RWPE2 (cell line): ENCODE measurements at regions not wholly inside any gene's neighbourhood (a gene's known extent, or its start where the extent isn't known, plus 50 kb on each side); places are given as distances from the start of the nearest gene placed in this dataset.

Experiments used
- ATAC-seq: fragments of 200-7000 bp; cut with Tn5 transposase; 3 replicates; pipeline ENCODE4 v1.9.1; 2021; ENCODE audit warnings: low read depth
- DNase-seq: peaks from one replicate; pipeline ENCODE4 v3.0.0-alpha.2; 2020; ENCODE audit warnings: low spot score
- H3K27ac ChIP-seq: fragments of 450-650 bp; 2 replicates; pipeline ENCODE4 v1.5.1; 2017; ENCODE audit warnings: mild to moderate bottlenecking; ENCODE audit not compliant: poor library complexity, severe bottlenecking
- H3K27me3 ChIP-seq: fragments of 250-450 bp; sonication (Bioruptor Pico); 2 replicates; pipeline ENCODE4 v1.5.1; 2021; ENCODE audit warnings: mild to moderate bottlenecking, moderate library complexity; ENCODE audit not compliant: insufficient read depth, poor library complexity, severe bottlenecking
- H3K36me3 ChIP-seq: fragments of 250-450 bp; sonication (Bioruptor Pico); 2 replicates; pipeline ENCODE4 v1.5.1; 2020; ENCODE audit warnings: low read depth, mild to moderate bottlenecking, moderate library complexity
- H3K4me1 ChIP-seq: fragments of 250-450 bp; sonication (Bioruptor Pico); 2 replicates; pipeline ENCODE4 v1.5.1; 2021; ENCODE audit warnings: mild to moderate bottlenecking, moderate library complexity; ENCODE audit not compliant: insufficient read depth, poor library complexity, severe bottlenecking
- H3K4me3 ChIP-seq: fragments of 250-450 bp; sonication (Bioruptor Pico); 2 replicates; pipeline ENCODE4 v1.5.1; 2021; ENCODE audit warnings: mild to moderate bottlenecking, moderate library complexity; ENCODE audit not compliant: severe bottlenecking
- H3K9me3 ChIP-seq: fragments of 250-450 bp; sonication (Bioruptor Pico); 2 replicates; pipeline ENCODE4 v1.5.1; 2021; ENCODE audit warnings: mild to moderate bottlenecking, moderate library complexity; ENCODE audit not compliant: severe bottlenecking
- TF ChIP-seq, protein P1 (sequence below): fragments of 450-650 bp; IDR thresholded peaks from one replicate; pipeline ENCODE4 v1.5.1; 2017; ENCODE audit warnings: mild to moderate bottlenecking, moderate library complexity; ENCODE audit not compliant: poor library complexity, severe bottlenecking

DNA sequence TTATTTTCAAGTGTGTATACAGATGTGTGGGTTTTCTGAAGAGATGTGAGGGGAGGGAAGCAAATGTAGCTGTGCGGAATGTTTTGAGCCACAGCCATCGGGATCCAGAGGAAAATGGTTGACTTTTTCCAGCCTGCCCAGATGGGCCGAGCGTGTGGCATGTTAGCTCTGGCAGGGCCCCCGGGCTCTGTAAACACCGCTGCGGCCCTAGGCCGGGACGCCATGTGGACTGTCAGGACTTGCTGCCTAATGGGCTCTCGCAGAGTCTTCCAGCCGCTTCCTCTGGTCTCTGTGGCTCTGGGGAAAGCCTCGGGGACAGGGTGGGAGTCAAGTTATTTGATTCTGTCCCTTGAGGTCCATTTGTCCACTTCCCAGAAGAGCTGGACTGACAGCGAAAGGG is 109.6 kb upstream of the PTCH1 start:
- H3K27me3 ChIP-seq: no peaks in the 10 kb centered on the region
- H3K4me1 ChIP-seq: peaks cover 6% of the 10 kb centered on the region
- DNase-seq: no peak
- no peak for ATAC-seq
- TF ChIP-seq, protein P1, sequence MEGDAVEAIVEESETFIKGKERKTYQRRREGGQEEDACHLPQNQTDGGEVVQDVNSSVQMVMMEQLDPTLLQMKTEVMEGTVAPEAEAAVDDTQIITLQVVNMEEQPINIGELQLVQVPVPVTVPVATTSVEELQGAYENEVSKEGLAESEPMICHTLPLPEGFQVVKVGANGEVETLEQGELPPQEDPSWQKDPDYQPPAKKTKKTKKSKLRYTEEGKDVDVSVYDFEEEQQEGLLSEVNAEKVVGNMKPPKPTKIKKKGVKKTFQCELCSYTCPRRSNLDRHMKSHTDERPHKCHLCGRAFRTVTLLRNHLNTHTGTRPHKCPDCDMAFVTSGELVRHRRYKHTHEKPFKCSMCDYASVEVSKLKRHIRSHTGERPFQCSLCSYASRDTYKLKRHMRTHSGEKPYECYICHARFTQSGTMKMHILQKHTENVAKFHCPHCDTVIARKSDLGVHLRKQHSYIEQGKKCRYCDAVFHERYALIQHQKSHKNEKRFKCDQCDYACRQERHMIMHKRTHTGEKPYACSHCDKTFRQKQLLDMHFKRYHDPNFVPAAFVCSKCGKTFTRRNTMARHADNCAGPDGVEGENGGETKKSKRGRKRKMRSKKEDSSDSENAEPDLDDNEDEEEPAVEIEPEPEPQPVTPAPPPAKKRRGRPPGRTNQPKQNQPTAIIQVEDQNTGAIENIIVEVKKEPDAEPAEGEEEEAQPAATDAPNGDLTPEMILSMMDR: no peak
- H3K27ac ChIP-seq: no peak overlapping the region
- no peaks in the 10 kb centered on the region for H3K36me3 ChIP-seq
- no peaks in the 10 kb centered on the region for H3K9me3 ChIP-seq
- no peak overlapping the region for H3K4me3 ChIP-seq

DNA sequence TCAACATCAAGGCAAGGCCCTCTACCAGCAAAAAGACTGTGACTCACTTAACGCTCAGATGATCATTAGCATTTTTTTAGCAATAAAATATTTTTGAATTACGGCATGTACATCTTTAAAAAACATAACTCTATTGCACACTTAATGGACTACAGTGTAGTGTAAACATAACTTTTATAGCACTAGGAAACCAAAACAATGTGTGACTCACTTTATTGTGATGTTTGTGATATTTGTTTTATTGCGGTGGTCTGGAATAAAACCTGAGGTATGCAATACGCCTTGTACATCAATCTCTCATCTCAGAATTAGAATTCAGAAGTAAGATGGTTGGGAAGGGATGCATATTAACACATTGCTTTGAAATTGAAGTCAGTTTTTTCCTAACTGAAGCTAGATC is 106.9 kb upstream of the PTCH1 start:
- Histone ChIP-seq H3K27ac (no peak overlapping the region), H3K27me3 (no peaks in the 10 kb centered on the region), H3K4me1 (peaks cover 6% of the 10 kb centered on the region), H3K9me3 (no peaks in the 10 kb centered on the region), H3K36me3 (no peaks in the 10 kb centered on the region), H3K4me3 (no peak overlapping the region)
- ATAC-seq (no peak), DNase-seq (no peak)
- TF ChIP-seq, protein P1: no peak

DNA sequence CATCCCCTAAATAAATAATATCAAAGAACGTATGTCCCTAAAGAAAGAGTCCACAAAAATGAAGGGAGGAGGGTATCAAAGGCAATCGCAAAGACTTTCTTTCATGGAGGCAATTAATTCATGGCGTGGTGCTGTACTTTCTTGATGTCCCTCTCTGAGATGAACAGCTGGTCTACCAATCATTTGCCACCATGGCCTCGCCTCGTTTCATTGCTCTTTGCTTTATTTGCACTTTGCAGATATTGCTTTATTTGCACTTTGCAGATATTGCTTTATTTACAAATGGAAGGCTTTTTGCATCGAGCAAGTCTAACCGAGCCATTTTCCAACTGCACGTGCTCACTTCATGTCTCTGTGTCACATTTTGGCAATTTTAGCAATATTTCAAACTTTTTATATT is 104.0 kb upstream of the PTCH1 start:
- Histone ChIP-seq H3K27ac (no peak overlapping the region), H3K4me1 (no peaks in the 10 kb centered on the region), H3K36me3 (no peaks in the 10 kb centered on the region), H3K9me3 (no peaks in the 10 kb centered on the region), H3K4me3 (no peak overlapping the region), H3K27me3 (no peaks in the 10 kb centered on the region)
- TF ChIP-seq, protein P1: no peak
- DNase-seq (no peak), ATAC-seq (no peak)

DNA sequence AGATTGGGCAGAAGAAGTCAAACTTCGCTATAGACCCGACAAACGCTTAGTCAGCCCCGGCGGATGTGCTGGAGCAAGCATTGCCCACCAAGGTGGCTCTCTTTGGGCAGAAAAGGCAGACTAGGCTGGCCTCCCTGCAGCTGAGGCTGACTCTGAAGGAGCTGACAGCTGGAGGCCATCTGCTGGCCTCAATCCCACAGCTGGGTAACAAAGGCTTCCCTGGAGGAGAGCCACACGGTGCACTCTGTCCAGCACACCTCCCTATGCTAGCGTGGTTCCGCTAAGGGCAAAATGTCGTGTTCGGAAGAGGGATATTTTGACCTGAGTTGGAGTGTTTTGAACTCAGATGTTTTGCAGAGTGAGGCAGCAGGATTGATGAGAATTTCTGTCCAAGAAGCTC is 103.5 kb upstream of the PTCH1 start:
- Histone ChIP-seq H3K27me3 (no peaks in the 10 kb centered on the region), H3K4me3 (no peak overlapping the region), H3K27ac (no peak overlapping the region), H3K9me3 (no peaks in the 10 kb centered on the region), H3K36me3 (no peaks in the 10 kb centered on the region), H3K4me1 (no peaks in the 10 kb centered on the region)
- no peak for ATAC-seq
- TF ChIP-seq, protein P1: no peak
- no peak for DNase-seq

DNA sequence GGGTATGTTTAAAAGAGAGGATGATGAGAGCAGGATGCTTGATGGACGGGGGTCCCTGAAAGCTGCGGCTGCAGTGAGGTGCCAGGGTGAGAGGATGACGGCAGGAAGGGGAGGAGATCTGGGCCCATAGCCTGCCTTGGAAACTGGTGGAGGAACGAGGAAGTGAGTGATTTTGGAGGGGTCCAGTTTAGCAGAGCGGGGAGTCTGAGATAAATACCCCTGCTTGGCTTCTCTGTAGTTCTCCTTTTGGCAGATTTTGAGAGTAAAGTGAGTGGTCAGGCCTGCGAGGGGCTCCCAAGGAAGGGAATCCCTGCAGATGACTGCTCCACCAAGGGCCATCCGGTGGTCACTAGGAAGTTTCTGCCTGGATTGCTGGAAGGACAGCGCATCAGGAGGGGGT is 98.5 kb upstream of the PTCH1 start:
- ATAC-seq: no peak
- Histone ChIP-seq H3K27ac (no peak overlapping the region), H3K27me3 (no peaks in the 10 kb centered on the region), H3K4me3 (no peak overlapping the region), H3K4me1 (no peaks in the 10 kb centered on the region), H3K36me3 (no peaks in the 10 kb centered on the region), H3K9me3 (peaks cover 6% of the 10 kb centered on the region)
- TF ChIP-seq, protein P1: no peak
- no peak for DNase-seq
